K562 (cell line): ENCODE measurements at regions not wholly inside any gene's neighbourhood (a gene's known extent, or its start where the extent isn't known, plus 50 kb on each side); places are given as distances from the start of the nearest gene placed in this dataset.

ENCODE experiments used
- ATAC-seq: fragments of 200-7000 bp; cut with Tn5 transposase; 3 replicates; pipeline ENCODE4 v1.9.1; 2020; ENCODE audit warnings: moderate library complexity
- BruUV-seq: library from RNA; stranded (reverse); fragments of 400-500 nt; replicated peaks from 2 replicates; lab custom pipeline; 2021; lab: Mats Ljungman, UMichigan
- CTCF ChIA-PET: fragments of 300-600 bp; formaldehyde crosslinking; extraction: SDS; loops from one replicate; lab custom pipeline; 2021; ENCODE audit warnings: low intra/inter-chr PET ratio; lab: Yijun Ruan, JAX
- POLR2A ChIA-PET: fragments of 300-600, 350-650 bp; sonication (Branson Sonifier 250); formaldehyde crosslinking; extraction: SDS; loops from one replicate; lab custom pipeline; 2021; ENCODE audit warnings: antibody characterized with exemption, inconsistent platforms; lab: Yijun Ruan, JAX
- DNase-seq, 4 experiments: peaks; one replicate each; pipeline versions ENCODE4 v3.0.0 to v3.0.0-alpha.2; 2011 to 2018; ENCODE audit warnings: low spot score in 3 of 4, mixed read lengths in 3 of 4; ENCODE audit errors: extremely low read depth in 1 of 4
- FAIRE-seq: peaks from 2 replicates; lab custom pipeline; 2011; peaks lifted over from hg19 to GRCh38; lab: Jason Lieb, UNC
- H2AFZ ChIP-seq: 2 replicates; pipeline ENCODE4 v1.6.0; 2011; ENCODE audit warnings: low read depth, low read length, control low read depth, inconsistent platforms
- H3K27ac ChIP-seq: fragments of 200-600 bp; 3 replicates; pipeline ENCODE4 v1.8.0; 2011; ENCODE audit warnings: low read depth, mild to moderate bottlenecking, control low read depth, inconsistent platforms, low read length, moderate library complexity, mixed read lengths; ENCODE audit errors: extremely low read depth
- H3K27me3 ChIP-seq, 2 experiments: fragments of 300-600 bp in 1 of 2; 2 replicates in 1 of 2; 3 replicates in 1 of 2; pipeline versions ENCODE4 v1.6.0 to v1.8.0; 2011; ENCODE audit warnings: inconsistent platforms in 2 of 2, low read length in 2 of 2, mild to moderate bottlenecking in 1 of 2, mixed read lengths in 1 of 2, moderate library complexity in 1 of 2; ENCODE audit not compliant: control insufficient read depth in 2 of 2, insufficient read depth in 2 of 2
- H3K36me3 ChIP-seq: fragments of 300-600 bp; 3 replicates; pipeline ENCODE4 v1.8.0; 2011; ENCODE audit warnings: mild to moderate bottlenecking, low read length, inconsistent platforms; ENCODE audit not compliant: control insufficient read depth, insufficient read depth
- H3K4me1 ChIP-seq, 2 experiments: fragments of 200-600 bp in 1 of 2; replicated peaks in 1 of 2; 2 replicates in 1 of 2; 3 replicates in 1 of 2; pipeline versions ENCODE4 v1.5.1 to v1.8.0; 2011; ENCODE audit warnings: inconsistent platforms in 2 of 2, low read length in 2 of 2, mild to moderate bottlenecking in 1 of 2, mixed read lengths in 1 of 2, moderate library complexity in 1 of 2; ENCODE audit not compliant: control insufficient read depth in 2 of 2, insufficient read depth in 2 of 2
- H3K4me2 ChIP-seq: 2 replicates; pipeline ENCODE4 v1.6.1; 2011; ENCODE audit warnings: low read length, control low read depth, inconsistent platforms, mixed read lengths; ENCODE audit not compliant: insufficient read depth
- H3K4me3 ChIP-seq: fragments of 200-600 bp; sonication (generic), shearing (Covaris generic); 2 replicates; pipeline ENCODE4 v1.5.1; 2016; ENCODE audit warnings: control low read depth, inconsistent platforms
- H3K79me2 ChIP-seq: fragments of 200-600 bp; 3 replicates; pipeline ENCODE4 v1.8.0; 2011; ENCODE audit warnings: low read length, inconsistent platforms; ENCODE audit not compliant: control insufficient read depth, insufficient read depth
- H3K9ac ChIP-seq, 2 experiments: 2 replicates each; pipeline versions ENCODE4 v1.6.0 to v1.6.1; 2011; ENCODE audit warnings: low read depth in 2 of 2, low read length in 2 of 2, control low read depth in 1 of 2, inconsistent platforms in 1 of 2, mild to moderate bottlenecking in 1 of 2, mixed read lengths in 1 of 2; ENCODE audit not compliant: insufficient read depth in 1 of 2
- H3K9me1 ChIP-seq: one replicate; pipeline ENCODE4 v1.6.0; 2011; ENCODE audit warnings: inconsistent platforms, mild to moderate bottlenecking, low read length, moderate library complexity; ENCODE audit not compliant: control insufficient read depth, insufficient read depth
- H3K9me3 ChIP-seq: replicated peaks from 2 replicates; pipeline ENCODE4 v1.5.1; 2011; ENCODE audit warnings: low read depth, low read length, inconsistent platforms; ENCODE audit not compliant: control insufficient read depth, insufficient read depth
- H4K20me1 ChIP-seq: replicated peaks from 2 replicates; pipeline ENCODE4 v1.6.1; 2011; ENCODE audit warnings: low read length, inconsistent platforms, mixed read lengths; ENCODE audit not compliant: control insufficient read depth, insufficient read depth
- ARID4B ChIP-seq: sonication (generic); formaldehyde crosslinking; IDR thresholded peaks from 2 replicates; pipeline ENCODE4 v1.8.0; 2022; ENCODE audit warnings: mild to moderate bottlenecking, missing genetic modification reagents
- BCL6 ChIP-seq: fragments of 250-450 bp; sonication (Bioruptor Pico); IDR thresholded peaks from 2 replicates; pipeline ENCODE4 v1.4.0; 2020
- CHD2 ChIP-seq: IDR thresholded peaks from 2 replicates; pipeline ENCODE4 v1.6.1; 2011; ENCODE audit warnings: low read depth, low read length
- CREM ChIP-seq: IDR thresholded peaks from 2 replicates; pipeline ENCODE4 v1.6.1; 2014; ENCODE audit warnings: antibody characterized with exemption, low read depth
- E2F1 ChIP-seq: sonication (generic); formaldehyde crosslinking; IDR thresholded peaks from 2 replicates; pipeline ENCODE4 v1.8.1; 2023; ENCODE audit warnings: mild to moderate bottlenecking, missing genetic modification reagents, moderate library complexity
- HDAC6 ChIP-seq: IDR thresholded peaks from 2 replicates; pipeline ENCODE4 v1.6.1; 2012; ENCODE audit warnings: low read depth, mild to moderate bottlenecking, control low read depth, inconsistent platforms, low read length, moderate library complexity
- HLTF ChIP-seq: fragments of 450-650 bp; IDR thresholded peaks from 2 replicates; pipeline ENCODE4 v1.6.1; 2016
- HNRNPLL ChIP-seq: fragments of 200-400 bp; formaldehyde crosslinking; IDR thresholded peaks from 2 replicates; pipeline ENCODE4 v1.6.1; 2017; ENCODE audit warnings: low read length, low read depth, mild to moderate bottlenecking; ENCODE audit not compliant: poor library complexity, severe bottlenecking
- IFI16 ChIP-seq: fragments of 250-450 bp; sonication (Bioruptor Pico); IDR thresholded peaks from 2 replicates; pipeline ENCODE4 v2.1.2; 2022; ENCODE audit warnings: mild to moderate bottlenecking, inconsistent platforms
- ILF3 ChIP-seq: fragments of 450-650 bp; IDR thresholded peaks from 2 replicates; pipeline ENCODE4 v1.6.1; 2018; ENCODE audit warnings: antibody characterized with exemption, mild to moderate bottlenecking, moderate library complexity, borderline replicate concordance
- SLC30A9 ChIP-seq: fragments of 250-450 bp; sonication (Bioruptor Pico); IDR thresholded peaks from 2 replicates; pipeline ENCODE4 v1.8.0; 2022; ENCODE audit warnings: mild to moderate bottlenecking, moderate library complexity
- SMARCA4 ChIP-seq: fragments of 450-650 bp; IDR thresholded peaks from 2 replicates; pipeline ENCODE4 v1.6.1; 2016
- TBP ChIP-seq: optimal IDR thresholded peaks from 2 replicates; pipeline ENCODE3; 2011; ENCODE audit warnings: low read depth, low read length, improper control_type of control experiment
- ZNF324 ChIP-seq: fragments of 250-450 bp; sonication (Bioruptor Pico); IDR thresholded peaks from 2 replicates; pipeline ENCODE4 v1.4.0; 2020; ENCODE audit warnings: mild to moderate bottlenecking
- WGBS: fragments of 100-300 bp; shearing (Covaris generic); methylation state at CpG from one replicate; pipeline ENCODE4 v1.1.6; 2016; ENCODE audit warnings: low coverage, mixed read lengths; ENCODE audit not compliant: insufficient coverage; ENCODE audit errors: missing lambda C conversion rate; 5-methylcytosine and 5-hydroxymethylcytosine counted together
- in situ Hi-C: fragments of 300-500 bp; cut with MboI; formaldehyde crosslinking; loops from 4 replicates; pipeline ENCODE4 v1.15.0; 2018; ENCODE audit warnings: inconsistent platforms, mixed read lengths
- intact Hi-C: fragments of 100-400 bp; cut with micrococcal nuclease; formaldehyde crosslinking; loops from 2 replicates; pipeline ENCODE4 v1.14.2; 2022

- intact Hi-C loops, result no loop called here
These were observed 146.4 kb upstream of the POU2AF2 start for GRCh38 chr11:111099028-111099713.

More at GRCh38 chr11:111099028-111099713, 146.4 kb upstream of the POU2AF2 start:
- Histone ChIP-seq H3K4me1 (no peaks in the 10 kb centered on the region), H4K20me1 (no peaks in the 10 kb centered on the region), H3K9ac (no peak overlapping the region), H3K27me3 (no peaks in the 10 kb centered on the region), H3K4me3 (no peak overlapping the region), H3K4me2 (no peak overlapping the region), H3K9me1 (no peaks in the 10 kb centered on the region), H3K79me2 (no peaks in the 10 kb centered on the region), H2AFZ (no peak overlapping the region), H3K27ac (no peak overlapping the region), H3K9me3 (no peaks in the 10 kb centered on the region), H3K36me3 (no peaks in the 10 kb centered on the region)
- in situ Hi-C loops, result no loop called here
- 0% methylated on average over 2 of the region's 2 CpGs for WGBS
- TF ChIP-seq ZNF324 (CRISPR knock-in tag), result no peak
- TF ChIP-seq IFI16 (CRISPR knock-in tag), result no peak
- TF ChIP-seq TBP, result no peak
- no peak for TF ChIP-seq HLTF
- no peak for TF ChIP-seq CREM
- no peak for TF ChIP-seq ILF3
- no peak for TF ChIP-seq HDAC6
- TF ChIP-seq SMARCA4, result no peak
- no peak for TF ChIP-seq ARID4B (CRISPR knock-in tag)
- no peak for TF ChIP-seq CHD2
- TF ChIP-seq E2F1 (CRISPR knock-in tag), result no peak
- TF ChIP-seq SLC30A9, result no peak
- no peak for TF ChIP-seq BCL6 (CRISPR knock-in tag)
- no peak for TF ChIP-seq HNRNPLL
- BruUV-seq, result no TSS peak
- ATAC-seq (no peak), FAIRE-seq (no peak), DNase-seq (no peak)
- POLR2A ChIA-PET, result interaction anchor here (0.6 kb wide), 1 partner anchor 43 kb away, joined by 3 read pairs; no protein-coding TSS in a partner anchor
- CTCF ChIA-PET, result no interaction called here
